ENCODE measurements at regions not wholly inside any gene's neighbourhood (a gene's known extent, or its start where the extent isn't known, plus 50 kb on each side); places are given as distances from the start of the nearest gene placed in this dataset.

DNA sequence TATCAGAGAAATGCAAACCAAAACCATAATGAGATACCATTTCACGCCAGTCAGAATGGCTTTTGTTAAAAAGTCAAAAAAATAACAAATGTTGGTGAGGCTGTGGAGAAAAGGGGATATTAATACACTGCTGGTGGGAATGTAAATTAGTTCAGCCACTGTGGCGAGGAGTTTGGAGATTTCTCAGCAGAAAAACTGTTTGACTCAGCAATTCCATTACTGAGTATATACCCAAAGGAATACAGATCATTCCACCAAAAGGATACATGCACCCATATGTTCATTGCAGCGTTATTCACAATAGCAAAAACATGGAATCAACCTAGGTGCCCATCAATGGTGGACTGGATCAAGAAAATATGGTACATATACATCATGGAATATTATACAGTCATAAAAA lies 54.5 kb upstream of the WDR75 start:
- Histone ChIP-seq H3K36me3 (ENCODE audit: control insufficient read depth, insufficient read depth, low read length) (no peaks in the 10 kb centered on the region), H3K27me3 (ENCODE audit: control insufficient read depth, insufficient read depth, low read length) (no peaks in the 10 kb centered on the region), H3K4me1 (ENCODE audit: control insufficient read depth, insufficient read depth, low read length) (no peaks in the 10 kb centered on the region), H3K4me3 (ENCODE audit: low read length) (no peak overlapping the region), H3K9me3 (ENCODE audit: control insufficient read depth, low read depth, low read length) (no peaks in the 10 kb centered on the region), H3K27ac (ENCODE audit: low read length) (no peak overlapping the region)
- no peak for DNase-seq
- 100% methylated on average over 2 of the region's 3 CpGs for WGBS (ENCODE audit: insufficient coverage, low lambda C conversion rate)

GRCh38 chr2:189391201-189391600 lies 50.1 kb upstream of the WDR75 start:
- no CpG with 5 or more reads among the region's 3 CpGs for WGBS (ENCODE audit: insufficient coverage, low lambda C conversion rate)
- Histone ChIP-seq H3K27me3 (ENCODE audit: control insufficient read depth, insufficient read depth, low read length) (no peaks in the 10 kb centered on the region), H3K4me3 (ENCODE audit: low read length) (no peak overlapping the region), H3K27ac (ENCODE audit: low read length) (no peak overlapping the region), H3K36me3 (ENCODE audit: control insufficient read depth, insufficient read depth, low read length) (no peaks in the 10 kb centered on the region), H3K9me3 (ENCODE audit: control insufficient read depth, low read depth, low read length) (no peaks in the 10 kb centered on the region), H3K4me1 (ENCODE audit: control insufficient read depth, insufficient read depth, low read length) (no peaks in the 10 kb centered on the region)
- no peak for DNase-seq

Data from large intestine (tissue), 3 donors.